NCI-H1092 treated with DMSO at 0.1 percent for 48 hours (cell line): ENCODE measurements at regions not wholly inside any gene's neighbourhood (a gene's known extent, or its start where the extent isn't known, plus 50 kb on each side); places are given as distances from the start of the nearest gene placed in this dataset.

Experiments
- DNase-seq: peaks from one replicate; lab custom pipeline; 2025; lab: John Stamatoyannopoulos, UW

- DNase-seq, result no peak
Measured at GRCh38 chr20:52921340-52921739, 50.8 kb upstream of the TSHZ2 start.

GRCh38 chr20:52918311-52918710 lies 53.8 kb upstream of the TSHZ2 start:
- DNase-seq, result no peak

DNA sequence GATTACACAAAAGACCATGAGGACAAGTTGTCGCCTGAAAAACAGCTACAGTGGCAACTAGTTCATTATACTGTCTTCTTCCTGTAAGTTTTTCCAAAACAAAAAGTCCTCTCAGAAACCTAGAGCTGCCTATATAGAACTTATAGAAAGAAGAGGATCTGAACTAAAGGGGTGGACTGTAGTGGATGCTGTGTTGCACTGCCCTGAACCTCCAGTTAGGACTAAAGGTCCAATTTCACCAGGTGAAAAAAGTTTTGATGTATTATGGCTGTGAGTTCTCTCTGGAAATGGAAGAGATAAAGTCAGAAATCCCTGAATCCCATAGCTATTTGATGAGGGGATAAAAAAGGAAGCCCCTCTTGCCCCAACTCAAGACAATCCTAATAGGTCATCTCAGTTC lies 56.6 kb upstream of the TSHZ2 start:
- no peak for DNase-seq

GRCh38 chr20:52914870-52915269 lies 57.3 kb upstream of the TSHZ2 start:
- DNase-seq, result no peak

GRCh38 chr20:52913650-52914387 lies 58.3 kb upstream of the TSHZ2 start:
- DNase-seq, result no peak

- DNase-seq, result no peak
Measured at GRCh38 chr20:52905241-52905994, 66.7 kb upstream of the TSHZ2 start.

GRCh38 chr20:52904837-52905236 lies 67.3 kb upstream of the TSHZ2 start:
- DNase-seq, result no peak

DNA sequence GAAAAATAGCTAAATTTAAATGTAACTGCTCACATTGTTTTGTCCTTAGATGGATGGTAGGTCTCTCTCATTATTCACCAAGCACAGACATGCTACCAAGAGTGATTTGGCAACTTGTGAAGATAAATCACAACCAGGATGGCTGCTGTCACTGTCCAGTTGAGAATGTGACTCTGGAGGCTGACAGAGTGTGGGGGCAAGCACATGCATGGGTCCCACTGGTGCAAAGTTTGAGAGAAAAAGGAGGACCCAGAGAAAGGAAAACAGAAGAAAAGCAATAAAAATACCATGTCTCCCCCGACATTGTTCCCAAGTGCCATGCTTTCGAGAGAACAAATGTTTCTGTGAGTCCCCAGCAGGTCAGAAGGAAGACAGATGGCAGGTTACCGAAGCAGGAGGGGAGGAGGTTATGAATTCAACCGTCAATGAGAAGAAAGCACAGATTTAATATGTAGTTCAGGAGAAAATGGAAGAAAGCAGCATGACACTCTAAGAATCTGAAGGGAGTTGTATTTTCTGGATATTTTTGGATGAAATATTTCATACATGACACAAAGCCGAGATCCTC lies 73.0 kb upstream of the TSHZ2 start:
- DNase-seq, result no peak

DNA sequence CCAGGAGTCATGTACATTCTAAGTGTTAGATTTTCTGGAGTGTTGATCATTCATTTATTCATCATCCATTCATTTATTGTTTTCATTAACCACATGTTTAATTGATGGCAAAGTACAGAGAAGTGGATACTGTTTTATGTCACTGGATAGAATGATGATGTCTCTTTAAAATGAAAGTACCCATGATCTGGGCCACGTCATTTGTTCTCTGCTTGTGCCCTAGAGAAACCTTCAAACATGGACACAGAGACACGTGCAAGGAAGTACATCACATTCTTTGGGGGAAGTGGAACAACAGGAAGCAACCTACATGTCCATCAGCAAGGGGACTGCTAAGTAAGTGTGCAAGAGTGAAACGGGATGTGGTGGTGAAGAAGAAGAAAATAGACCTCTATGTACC lies 75.8 kb upstream of the TSHZ2 start:
- DNase-seq, result no peak

DNA sequence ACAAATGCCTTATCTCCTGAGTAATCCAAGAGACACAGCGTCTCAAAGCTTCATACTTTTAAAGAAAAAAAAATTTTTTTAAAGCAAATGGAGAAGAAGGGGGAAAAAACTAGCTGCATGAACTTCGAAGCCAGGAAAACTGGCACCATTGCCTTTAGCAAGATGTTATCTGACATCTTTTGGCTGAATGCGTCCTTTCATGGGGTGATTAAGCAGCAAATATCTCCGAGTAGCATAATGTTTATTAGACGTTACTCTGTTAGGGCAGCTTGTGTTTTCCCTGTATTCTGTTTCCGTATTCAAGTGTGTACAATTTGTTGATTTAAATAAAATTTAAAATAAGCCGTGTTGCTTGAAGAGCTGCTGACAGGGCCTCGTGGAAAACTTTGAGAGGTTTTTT lies 76.5 kb upstream of the TSHZ2 start:
- DNase-seq, result no peak

DNA sequence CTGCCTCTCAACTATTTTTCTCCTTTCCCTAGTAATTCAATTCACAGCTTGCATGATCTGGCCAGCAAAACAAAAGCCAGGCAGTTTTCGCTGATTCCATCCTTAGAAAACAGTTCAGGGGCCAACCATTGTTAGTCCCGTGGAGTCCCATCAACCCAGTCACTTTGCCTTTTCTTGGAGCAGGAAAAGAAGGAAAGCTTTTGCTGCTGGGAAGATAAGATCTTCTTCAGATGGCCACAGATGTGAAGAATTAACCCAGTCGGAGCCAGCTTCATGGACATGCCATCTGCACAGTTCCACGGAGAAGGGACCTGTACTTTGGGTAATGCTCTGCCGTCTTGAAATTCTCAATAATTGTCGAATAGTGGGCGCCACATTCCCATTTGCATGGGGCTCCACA lies 76.9 kb upstream of the TSHZ2 start:
- no peak for DNase-seq

GRCh38 chr20:52893498-52893897 lies 78.7 kb upstream of the TSHZ2 start:
- DNase-seq, result no peak

- no peak for DNase-seq
Measured at GRCh38 chr20:52892023-52892422, 80.1 kb upstream of the TSHZ2 start.

DNA sequence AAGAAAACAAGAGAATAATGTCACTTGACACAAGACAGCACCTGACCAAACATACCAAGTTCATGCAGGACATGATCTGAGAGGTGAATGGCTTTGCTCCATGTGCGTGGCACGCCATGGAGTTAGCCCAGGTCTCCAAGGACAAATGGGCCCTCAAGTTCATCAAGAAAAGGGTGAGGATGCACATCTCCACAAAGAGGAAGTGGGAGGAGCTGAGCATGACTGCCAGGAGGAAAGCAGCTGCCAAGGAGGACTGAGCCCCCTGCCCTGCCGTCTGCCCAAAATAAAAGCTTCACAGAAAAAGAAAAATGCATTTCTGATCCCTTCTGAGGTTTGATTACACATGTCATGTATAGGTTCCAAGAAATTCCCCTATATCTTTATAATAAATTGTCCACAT lies 82.0 kb upstream of the TSHZ2 start:
- no peak for DNase-seq

DNA sequence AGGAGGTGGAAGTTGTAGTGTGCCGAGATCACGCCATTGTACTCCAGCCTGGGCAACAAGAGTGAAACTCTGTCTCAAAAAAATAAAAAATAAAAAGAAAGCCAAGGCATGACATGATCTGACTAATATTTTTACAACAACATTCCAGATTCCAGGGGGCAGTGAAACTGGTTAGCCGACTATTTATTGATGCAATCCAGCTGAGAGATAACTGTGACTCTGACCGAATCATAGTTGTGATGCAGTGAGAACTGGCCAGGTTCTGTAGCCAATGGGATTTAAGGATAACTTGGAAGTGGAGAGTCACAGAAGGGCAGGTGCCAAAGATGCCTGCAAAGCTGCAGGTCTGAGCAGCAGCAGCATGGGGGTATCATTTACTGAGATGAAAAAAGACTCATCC lies 82.9 kb upstream of the TSHZ2 start:
- DNase-seq, result no peak

DNA sequence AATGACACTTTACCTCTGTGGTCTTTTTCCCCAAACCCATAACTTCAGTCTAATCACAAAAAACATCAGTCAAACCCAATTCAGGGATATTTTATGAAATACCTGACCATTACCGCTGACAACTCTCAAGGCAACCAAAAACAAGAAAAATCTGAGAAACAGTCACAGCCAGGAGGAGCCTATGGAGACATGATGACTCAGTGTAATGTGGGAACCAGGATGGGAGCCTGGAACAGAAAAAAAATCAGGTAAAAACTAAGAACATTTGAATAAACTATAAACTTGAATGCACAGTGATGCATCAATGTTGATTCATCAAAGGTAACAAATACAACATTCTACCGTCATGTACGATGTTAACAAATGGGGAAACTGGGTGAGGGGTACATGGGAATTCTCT lies 84.1 kb upstream of the TSHZ2 start:
- DNase-seq, result no peak

DNA sequence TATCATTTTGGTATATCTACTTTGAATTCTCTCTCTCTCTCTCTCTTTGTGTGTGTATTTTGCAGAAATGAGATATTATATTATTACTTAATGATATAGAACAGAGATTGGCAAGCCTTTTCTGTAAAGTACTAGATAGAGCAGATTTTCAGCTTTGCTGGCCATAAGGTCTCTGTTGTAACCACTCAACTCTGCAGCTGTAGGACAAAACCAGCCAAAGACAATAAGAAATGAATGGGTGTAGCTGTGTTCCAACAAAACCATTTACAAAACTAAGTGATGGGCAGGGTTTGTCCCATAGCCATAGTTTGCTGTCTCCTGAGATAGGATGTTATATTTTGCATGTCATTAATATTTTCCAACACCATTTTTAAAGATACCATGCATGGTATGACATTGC lies 91.2 kb upstream of the TSHZ2 start:
- no peak for DNase-seq

- no peak for DNase-seq
Measured at GRCh38 chr20:52880259-52880658, 91.9 kb upstream of the TSHZ2 start.

DNA sequence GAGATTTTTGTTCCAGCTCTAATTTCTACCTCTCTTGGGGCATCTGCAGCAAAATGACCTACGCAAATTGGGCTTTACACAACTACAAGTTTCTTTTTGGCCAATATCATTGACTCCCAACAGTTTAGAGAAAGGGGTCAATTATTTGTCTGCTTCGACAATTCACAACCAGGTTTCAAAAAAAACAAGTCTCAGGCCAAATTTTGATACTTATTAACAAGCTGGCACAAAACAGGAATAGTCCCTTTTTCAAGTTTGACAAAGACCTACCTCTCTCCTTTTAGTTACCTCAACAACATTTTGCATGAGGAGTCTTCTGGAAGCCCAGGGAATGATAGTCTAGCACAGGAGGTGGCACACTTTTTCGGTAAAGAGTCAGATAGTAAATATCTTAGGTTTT lies 97.9 kb upstream of the TSHZ2 start:
- DNase-seq, result no peak

- no peak for DNase-seq
Measured at GRCh38 chr20:52869698-52870501, 102.3 kb upstream of the TSHZ2 start.

- no peak for DNase-seq
Measured at GRCh38 chr20:52869276-52869675, 102.9 kb upstream of the TSHZ2 start.

DNA sequence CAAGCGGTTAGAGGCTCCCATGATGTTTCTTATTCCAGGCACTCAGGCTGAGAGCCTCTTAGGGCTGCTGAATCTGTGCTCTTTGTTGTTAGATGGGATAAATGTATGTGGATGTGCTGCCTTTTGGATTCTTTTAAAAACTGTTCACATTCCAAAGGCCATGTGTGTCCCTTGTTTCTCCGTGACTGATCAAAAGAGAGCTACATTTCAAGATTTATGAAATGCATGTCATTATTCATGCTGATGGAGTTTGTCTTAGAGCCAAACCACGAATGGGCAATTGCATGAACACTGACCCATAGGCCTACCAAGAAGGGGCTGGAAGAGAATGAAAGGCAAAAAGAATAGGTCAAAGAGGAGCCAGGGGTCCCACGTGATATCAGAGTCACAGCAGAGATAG lies 104.9 kb upstream of the TSHZ2 start:
- no peak for DNase-seq
